OCI-LY7 (cell line): ENCODE measurements at regions not wholly inside any gene's neighbourhood (a gene's known extent, or its start where the extent isn't known, plus 50 kb on each side); places are given as distances from the start of the nearest gene placed in this dataset.
A peak's percentile ranks its signal among the peaks of the same experiment; 100 is the strongest.
"Not testable (repeated sequence)": the region's sequence is repeated elsewhere in the genome, so short reads cannot be mapped to it uniquely, and the experiment has no call there.

ENCODE experiments used
- BruUV-seq: library from RNA; stranded (reverse); fragments of 400-500 nt; replicated peaks from 2 replicates; lab custom pipeline; 2021; lab: Mats Ljungman, UMichigan
- CTCF ChIA-PET: fragments of 300-600 bp; sonication (Branson Sonifier 250); formaldehyde crosslinking; loops from one replicate; lab custom pipeline; 2022; ENCODE audit warnings: antibody characterized with exemption; ENCODE audit not compliant: unreplicated experiment; lab: Charles Lee
- POLR2A ChIA-PET: fragments of 300-600 bp; sonication (Branson Sonifier 250); formaldehyde crosslinking; loops from one replicate; lab custom pipeline; 2022; ENCODE audit warnings: antibody characterized with exemption; lab: Charles Lee
- DNase-seq: peaks from one replicate; pipeline ENCODE4 v3.0.0-alpha.2; 2015; ENCODE audit warnings: low spot score
- H2AFZ ChIP-seq: fragments of 200-600 bp; sonication (generic), shearing (Covaris generic); 2 replicates; pipeline ENCODE4 v1.6.1; 2014; ENCODE audit warnings: mild to moderate bottlenecking, antibody characterized with exemption, low read length, moderate library complexity
- H3K27ac ChIP-seq: fragments of 200-600 bp; sonication (generic); 2 replicates; pipeline ENCODE4 v1.5.1; 2014; ENCODE audit warnings: mixed run types, low read depth, mild to moderate bottlenecking, moderate library complexity, low read length, inconsistent platforms; ENCODE audit not compliant: poor library complexity, severe bottlenecking
- H3K36me3 ChIP-seq: fragments of 200-600 bp; sonication (generic); 2 replicates; pipeline ENCODE4 v1.6.1; 2014; ENCODE audit warnings: mild to moderate bottlenecking, antibody characterized with exemption, low read length, moderate library complexity, mixed read lengths; ENCODE audit not compliant: insufficient read depth
- H3K4me1 ChIP-seq: fragments of 200-600 bp; sonication (generic); 2 replicates; pipeline ENCODE4 v1.5.1; 2014; ENCODE audit warnings: mild to moderate bottlenecking, low read length; ENCODE audit not compliant: insufficient read depth, poor library complexity, severe bottlenecking
- H3K4me2 ChIP-seq: fragments of 200-600 bp; sonication (generic); 2 replicates; pipeline ENCODE4 v1.6.1; 2014; ENCODE audit warnings: mild to moderate bottlenecking, low read length
- H3K4me3 ChIP-seq: fragments of 200-600 bp; sonication (generic); 2 replicates; pipeline ENCODE4 v1.5.1; 2014; ENCODE audit warnings: mild to moderate bottlenecking, low read depth, low read length; ENCODE audit not compliant: poor library complexity, severe bottlenecking
- H3K79me2 ChIP-seq: fragments of 200-600 bp; sonication (generic); 2 replicates; pipeline ENCODE4 v1.6.1; 2016; ENCODE audit warnings: low read depth, mild to moderate bottlenecking, low read length, moderate library complexity, mixed read lengths; ENCODE audit not compliant: insufficient read depth
- H3K9me2 ChIP-seq: fragments of 200-600 bp; sonication (generic); 2 replicates; pipeline ENCODE4 v1.6.1; 2016; ENCODE audit warnings: mild to moderate bottlenecking, low read length, mixed read lengths; ENCODE audit not compliant: insufficient read depth
- H3K9me3 ChIP-seq: fragments of 200-600 bp; sonication (generic); 2 replicates; pipeline ENCODE4 v1.6.1; 2014; ENCODE audit warnings: mild to moderate bottlenecking, mixed run types, low read length, mixed read lengths
- H4K20me1 ChIP-seq: fragments of 200-600 bp; sonication (generic); 2 replicates; pipeline ENCODE4 v1.6.1; 2014; ENCODE audit warnings: mild to moderate bottlenecking, antibody characterized with exemption, low read length, moderate library complexity, mixed read lengths; ENCODE audit not compliant: insufficient read depth
- EZH2phosphoT487 ChIP-seq: fragments of 200-600 bp; sonication (generic); IDR thresholded peaks from 2 replicates; pipeline ENCODE4 v1.6.1; 2018; ENCODE audit warnings: low read depth, borderline replicate concordance, mild to moderate bottlenecking, mixed run types, antibody characterized with exemption, low read length, moderate library complexity, mixed read lengths
- intact Hi-C: fragments of 100-400 bp; cut with micrococcal nuclease; formaldehyde crosslinking; loops from one replicate; pipeline ENCODE4 v1.10.0; 2022; ENCODE audit not compliant: unreplicated experiment
- TF ChIP-seq, protein P1 (sequence below): fragments of 200-600 bp; sonication (generic); conservative IDR thresholded peaks from 2 replicates; pipeline ENCODE4 v1.5.1; 2014; ENCODE audit warnings: mild to moderate bottlenecking, antibody characterized with exemption, low read length, moderate library complexity, mixed read lengths

- H3K4me2 ChIP-seq: peak overlapping the region; percentile 61
- intact Hi-C loops: loop anchor here (1.0 to 5.0 kb wide), 3 partner anchors 58 to 121 kb away; partner anchors contain the start of gene SPRED1
- DNase-seq: peak; percentile 20
- no peaks in the 10 kb centered on the region for H3K9me2 ChIP-seq
- TF ChIP-seq, protein P1, sequence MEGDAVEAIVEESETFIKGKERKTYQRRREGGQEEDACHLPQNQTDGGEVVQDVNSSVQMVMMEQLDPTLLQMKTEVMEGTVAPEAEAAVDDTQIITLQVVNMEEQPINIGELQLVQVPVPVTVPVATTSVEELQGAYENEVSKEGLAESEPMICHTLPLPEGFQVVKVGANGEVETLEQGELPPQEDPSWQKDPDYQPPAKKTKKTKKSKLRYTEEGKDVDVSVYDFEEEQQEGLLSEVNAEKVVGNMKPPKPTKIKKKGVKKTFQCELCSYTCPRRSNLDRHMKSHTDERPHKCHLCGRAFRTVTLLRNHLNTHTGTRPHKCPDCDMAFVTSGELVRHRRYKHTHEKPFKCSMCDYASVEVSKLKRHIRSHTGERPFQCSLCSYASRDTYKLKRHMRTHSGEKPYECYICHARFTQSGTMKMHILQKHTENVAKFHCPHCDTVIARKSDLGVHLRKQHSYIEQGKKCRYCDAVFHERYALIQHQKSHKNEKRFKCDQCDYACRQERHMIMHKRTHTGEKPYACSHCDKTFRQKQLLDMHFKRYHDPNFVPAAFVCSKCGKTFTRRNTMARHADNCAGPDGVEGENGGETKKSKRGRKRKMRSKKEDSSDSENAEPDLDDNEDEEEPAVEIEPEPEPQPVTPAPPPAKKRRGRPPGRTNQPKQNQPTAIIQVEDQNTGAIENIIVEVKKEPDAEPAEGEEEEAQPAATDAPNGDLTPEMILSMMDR: no peak
- TF ChIP-seq EZH2phosphoT487: no peak
- H3K27ac ChIP-seq: no peak overlapping the region
- CTCF ChIA-PET: no interaction called here
- H3K36me3 ChIP-seq: no peaks in the 10 kb centered on the region
- no peaks in the 10 kb centered on the region for H3K9me3 ChIP-seq
- no peaks in the 10 kb centered on the region for H3K79me2 ChIP-seq
- no peaks in the 10 kb centered on the region for H4K20me1 ChIP-seq
- H3K4me1 ChIP-seq: peaks cover 46% of the 10 kb centered on the region
- peak overlapping the region; percentile 26 for H3K4me3 ChIP-seq
- peak overlapping the region; percentile 79 for H2AFZ ChIP-seq
- BruUV-seq: no TSS peak
- POLR2A ChIA-PET: interaction anchor here (0.7 to 2.6 kb wide), 10 partner anchors 15 to 123 kb away, joined by 3 to 12 read pairs (median 4); no protein-coding TSS in a partner anchor
Observed at GRCh38 chr15:38130740-38131498, 121.7 kb upstream of the SPRED1 start.

- no TSS peak for BruUV-seq
- no peak for TF ChIP-seq EZH2phosphoT487
- TF ChIP-seq, protein P1: no peak
- no peak overlapping the region for H2AFZ ChIP-seq
- H3K9me2 ChIP-seq: no peaks in the 10 kb centered on the region
- H4K20me1 ChIP-seq: no peaks in the 10 kb centered on the region
- no peaks in the 10 kb centered on the region for H3K9me3 ChIP-seq
- intact Hi-C loops: loop anchor here (5.0 kb wide), 1 partner anchor 118 kb away; the partner anchor contains the start of gene SPRED1
- no peaks in the 10 kb centered on the region for H3K36me3 ChIP-seq
- H3K4me1 ChIP-seq: peaks cover 26% of the 10 kb centered on the region
- ChIA-PET POLR2A (interaction anchor here (0.7 kb wide), 1 partner anchor 78 kb away, joined by 3 read pairs; no protein-coding TSS in a partner anchor), CTCF (no interaction called here)
- no peak overlapping the region for H3K4me3 ChIP-seq
- no peaks in the 10 kb centered on the region for H3K79me2 ChIP-seq
- H3K27ac ChIP-seq: no peak overlapping the region
- no peak overlapping the region for H3K4me2 ChIP-seq
- DNase-seq: no peak
Observed at GRCh38 chr15:38134252-38134651, 118.4 kb upstream of the SPRED1 start.

DNA sequence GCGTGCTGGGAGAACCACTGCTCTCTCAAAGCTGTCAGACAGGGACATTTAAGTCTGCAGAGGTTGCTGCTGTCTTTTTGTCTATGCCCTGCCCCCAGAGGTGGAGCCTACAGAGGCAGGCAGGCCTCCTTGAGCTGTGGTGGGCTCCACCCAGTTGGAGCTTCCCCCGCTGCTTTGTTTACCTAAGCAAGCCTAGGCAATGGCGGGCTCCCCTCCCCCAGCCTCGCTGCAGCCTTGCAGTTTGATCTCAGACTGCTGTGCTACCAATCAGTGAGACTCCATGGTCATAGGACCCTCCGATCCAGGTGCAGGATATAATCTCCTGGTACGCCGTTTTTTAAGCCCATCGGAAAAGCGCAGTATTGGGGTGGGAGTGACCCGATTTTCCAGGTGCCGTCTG, 110.4 kb upstream of the SPRED1 start:
- DNase-seq, H3K27ac ChIP-seq, H3K79me2 ChIP-seq, POLR2A ChIA-PET, H2AFZ ChIP-seq, CTCF ChIA-PET, H3K4me3 ChIP-seq, H3K9me3 ChIP-seq, H3K9me2 ChIP-seq, H3K4me2 ChIP-seq, H3K36me3 ChIP-seq, H3K4me1 ChIP-seq, H4K20me1 ChIP-seq, intact Hi-C loops, BruUV-seq: not testable (repeated sequence)
